NCI-H526 (cell line): ENCODE measurements at regions not wholly inside any gene's neighbourhood (a gene's known extent, or its start where the extent isn't known, plus 50 kb on each side); places are given as distances from the start of the nearest gene placed in this dataset.

ENCODE experiments used
- DNase-seq, 2 experiments: peaks; one replicate each; lab custom pipeline; 2025; lab: John Stamatoyannopoulos, UW

- DNase-seq = no peak
These were observed 158.2 kb downstream of the C4orf33 start for GRCh38 chr4:129254126-129254525.

GRCh38 chr4:129254526-129254925 lies 158.6 kb downstream of the C4orf33 start:
- no peak for DNase-seq

GRCh38 chr4:129261584-129261983 lies 165.6 kb downstream of the C4orf33 start:
- no peak for DNase-seq

- DNase-seq = no peak
These were observed 168.2 kb downstream of the C4orf33 start for GRCh38 chr4:129264008-129264657.

GRCh38 chr4:129278868-129279267 lies 182.9 kb downstream of the C4orf33 start:
- no peak for DNase-seq

GRCh38 chr4:129282293-129282692 lies 186.3 kb downstream of the C4orf33 start:
- no peak for DNase-seq

GRCh38 chr4:129292194-129292593 lies 196.2 kb downstream of the C4orf33 start:
- DNase-seq = peak in 1 of 2 experiments; percentile 2

- DNase-seq = no peak
These were observed 218.8 kb downstream of the C4orf33 start for GRCh38 chr4:129314781-129315180.

- DNase-seq = no peak
These were observed 227.0 kb downstream of the C4orf33 start for GRCh38 chr4:129322920-129323319.

- no peak for DNase-seq
These were observed 227.7 kb downstream of the C4orf33 start for GRCh38 chr4:129323658-129324057.

- peak; percentile 5 to 49 for DNase-seq
These were observed 230.9 kb downstream of the C4orf33 start for GRCh38 chr4:129326571-129327460.

- no peak for DNase-seq
These were observed 231.7 kb downstream of the C4orf33 start for GRCh38 chr4:129327637-129328036.

- DNase-seq = no peak
These were observed 232.2 kb downstream of the C4orf33 start for GRCh38 chr4:129328162-129328561.

- no peak for DNase-seq
These were observed 238.2 kb downstream of the C4orf33 start for GRCh38 chr4:129334136-129334535.

GRCh38 chr4:129335276-129335675 lies 239.3 kb downstream of the C4orf33 start:
- peak in 1 of 2 experiments; percentile 19 for DNase-seq

- DNase-seq = no peak
These were observed 239.9 kb downstream of the C4orf33 start for GRCh38 chr4:129335818-129336217.

- no peak for DNase-seq
These were observed 240.7 kb downstream of the C4orf33 start for GRCh38 chr4:129336457-129337227.

GRCh38 chr4:129337228-129337620 lies 241.3 kb downstream of the C4orf33 start:
- no peak for DNase-seq

- no peak for DNase-seq
These were observed 247.0 kb downstream of the C4orf33 start for GRCh38 chr4:129342819-129343408.

GRCh38 chr4:129344058-129344457 lies 248.1 kb downstream of the C4orf33 start:
- peak; percentile 14 to 49 for DNase-seq

- DNase-seq = no peak
These were observed 249.7 kb downstream of the C4orf33 start for GRCh38 chr4:129345609-129346008.

GRCh38 chr4:129346036-129346435 lies 250.1 kb downstream of the C4orf33 start:
- DNase-seq = no peak
